Upper lobe of left lung (tissue), 6 donors: ENCODE measurements at regions not wholly inside any gene's neighbourhood (a gene's known extent, or its start where the extent isn't known, plus 50 kb on each side); places are given as distances from the start of the nearest gene placed in this dataset.

Experiments used
- ATAC-seq, 2 donors: fragments of 200-7000 bp; cut with Tn5 transposase; one replicate each; pipeline ENCODE4 v1.9.1; 2022; ENCODE audit warnings: mild to moderate bottlenecking in 2 of 2, moderate library complexity in 2 of 2; ENCODE audit not compliant: low FRiP score in 2 of 2
- DNase-seq, 2 donors: peaks; one replicate each; pipeline ENCODE4 v3.0.0-alpha.2; 2019 to 2020
- H3K27ac ChIP-seq, 4 donors: fragments of 200-600 bp; sonication (generic); one replicate each; pipeline ENCODE4 v1.5.1; 2016 to 2019
- H3K27me3 ChIP-seq, 4 donors: fragments of 200-600 bp; sonication (generic); one replicate each; pipeline ENCODE4 v1.5.1; 2017 to 2019
- H3K36me3 ChIP-seq, 4 donors: fragments of 200-600 bp; sonication (generic); one replicate each; pipeline ENCODE4 v1.5.1; 2016 to 2019
- H3K4me1 ChIP-seq, 4 donors: fragments of 200-600 bp; sonication (generic); one replicate each; pipeline ENCODE4 v1.5.1; 2018 to 2019
- H3K4me3 ChIP-seq, 4 donors: fragments of 200-600 bp; sonication (generic); one replicate each; pipeline ENCODE4 v1.5.1; 2017 to 2019; ENCODE audit warnings: mild to moderate bottlenecking in 2 of 4, moderate library complexity in 1 of 4
- H3K9me3 ChIP-seq, 4 donors: fragments of 200-600 bp; sonication (generic); one replicate each; pipeline ENCODE4 v1.5.1; 2018 to 2019
- CTCF ChIP-seq, 6 experiments: fragments of 450-650 bp in 4 of 6; fragments of 200-600 bp in 2 of 6; sonication (generic) in 2 of 6; IDR thresholded peaks; one replicate each; pipeline ENCODE4 v1.5.1; 2016 to 2019; ENCODE audit warnings: antibody characterized with exemption in 6 of 6
- EP300 ChIP-seq, 4 donors: sonication (generic); formaldehyde crosslinking; IDR thresholded peaks; one replicate each; pipeline ENCODE4 v1.5.1; 2017; ENCODE audit warnings: antibody characterized with exemption in 4 of 4, control low read depth in 2 of 4
- POLR2A ChIP-seq, 4 donors: fragments of 450-650 bp; IDR thresholded peaks; one replicate each; pipeline ENCODE4 v1.5.1; 2016 to 2017; ENCODE audit warnings: antibody characterized with exemption in 4 of 4, mild to moderate bottlenecking in 2 of 4
- POLR2AphosphoS5 ChIP-seq, 2 donors: sonication (generic); formaldehyde crosslinking; IDR thresholded peaks; one replicate each; pipeline ENCODE4 v1.5.1; 2017; ENCODE audit warnings: antibody characterized with exemption in 2 of 2
- WGBS, 2 donors: methylation state at CpG; one replicate each; pipeline ENCODE4 v1.1.5; 2017 to 2018; 5-methylcytosine and 5-hydroxymethylcytosine counted together
- donor health status: DM: no; HTN: no; CAD: no; lungs with moderate emphysema.
- donor health status: DM: no; HTN: yes; CAD: no; lungs with severe emphysema.

DNA sequence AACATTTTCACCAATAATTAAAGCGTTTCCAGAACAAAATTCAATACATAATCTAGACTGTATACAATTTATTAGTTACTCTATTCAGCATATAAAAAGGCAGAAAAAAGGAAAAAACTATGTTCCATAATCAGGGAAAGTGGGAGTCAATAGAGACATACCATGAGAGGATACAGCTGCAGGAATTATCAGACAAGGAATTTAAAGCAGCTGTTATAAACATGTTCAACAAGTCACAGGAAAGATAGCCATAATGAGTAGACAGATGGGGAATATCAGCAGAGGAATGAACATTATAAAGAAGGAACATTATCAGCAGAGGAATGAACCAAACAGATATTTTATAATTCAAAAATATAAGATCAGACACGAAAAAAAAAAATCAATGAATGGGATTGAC lies 500.6 kb upstream of the RPS6KA3 start:
- DNase-seq (no peak), ATAC-seq (no peak)
- WGBS, 2 donors: 53 to 66% methylated on average over 2 of the region's 2 CpGs
- Histone ChIP-seq H3K36me3 (no peaks in the 10 kb centered on the region), H3K27ac (no peak overlapping the region), H3K4me1 (no peaks in the 10 kb centered on the region), H3K27me3 (no peaks in the 10 kb centered on the region), H3K4me3 (no peak overlapping the region), H3K9me3 (peaks cover 0 to 14% (median 0%) of the 10 kb centered on the region in 4 donors)
- TF ChIP-seq POLR2A (IDR thresholded peaks at IDR 0.05) (no peak), EP300 (IDR thresholded peaks at IDR 0.05) (no peak), CTCF (IDR thresholded peaks at IDR 0.05) (no peak), POLR2AphosphoS5 (IDR thresholded peaks at IDR 0.05) (no peak)

DNA sequence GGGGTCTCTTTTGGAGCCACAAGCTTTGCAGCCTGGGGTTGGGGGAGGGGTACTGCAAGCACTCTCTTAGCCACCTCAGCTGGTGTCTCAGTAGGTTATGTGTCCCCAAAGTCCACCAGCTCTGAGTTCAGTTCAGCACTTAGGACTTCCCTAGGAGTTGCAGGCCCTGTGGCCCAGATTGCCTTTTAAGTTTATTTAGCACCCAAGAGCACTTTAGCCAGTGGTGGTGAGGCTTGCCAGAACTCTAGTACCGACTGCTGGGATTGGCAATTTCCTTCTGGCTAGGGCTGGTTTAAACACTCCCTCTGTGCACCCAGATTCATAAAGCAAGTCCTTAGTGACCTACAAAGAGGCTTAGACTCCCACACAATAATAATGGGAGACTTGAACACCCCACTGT lies 489.9 kb upstream of the RPS6KA3 start:
- H3K27me3 ChIP-seq: no peaks in the 10 kb centered on the region
- no peak overlapping the region for H3K27ac ChIP-seq
- DNase-seq (no peak), ATAC-seq (no peak)
- no peak overlapping the region for H3K4me3 ChIP-seq
- no peaks in the 10 kb centered on the region for H3K36me3 ChIP-seq
- TF ChIP-seq POLR2AphosphoS5 (IDR thresholded peaks at IDR 0.05) (no peak), POLR2A (IDR thresholded peaks at IDR 0.05) (no peak), CTCF (IDR thresholded peaks at IDR 0.05) (no peak), EP300 (IDR thresholded peaks at IDR 0.05) (no peak)
- WGBS, 2 donors: 83% methylated on average over 1 of the region's 1 CpG; no CpG with 5 or more reads in 1 of the 2 donors
- no peaks in the 10 kb centered on the region for H3K4me1 ChIP-seq
- H3K9me3 ChIP-seq: no peaks in the 10 kb centered on the region

GRCh38 chrX:20753076-20753475 lies 486.4 kb upstream of the RPS6KA3 start:
- ATAC-seq (no peak), DNase-seq (no peak)
- H3K27ac ChIP-seq: no peak overlapping the region
- H3K9me3 ChIP-seq: no peaks in the 10 kb centered on the region
- 68 to 81% methylated on average over 3 of the region's 3 CpGs for whole genome bisulfite sequencing, 2 donors
- H3K4me1 ChIP-seq: no peaks in the 10 kb centered on the region
- H3K27me3 ChIP-seq: no peaks in the 10 kb centered on the region
- no peak overlapping the region for H3K4me3 ChIP-seq
- TF ChIP-seq POLR2A (IDR thresholded peaks at IDR 0.05) (no peak), CTCF (IDR thresholded peaks at IDR 0.05) (no peak), POLR2AphosphoS5 (IDR thresholded peaks at IDR 0.05) (no peak), EP300 (IDR thresholded peaks at IDR 0.05) (no peak)
- H3K36me3 ChIP-seq: no peaks in the 10 kb centered on the region

- Histone ChIP-seq H3K9me3 (no peaks in the 10 kb centered on the region), H3K4me3 (no peak overlapping the region), H3K36me3 (no peaks in the 10 kb centered on the region), H3K4me1 (no peaks in the 10 kb centered on the region), H3K27me3 (no peaks in the 10 kb centered on the region), H3K27ac (no peak overlapping the region)
- DNase-seq (no peak), ATAC-seq (no peak)
- WGBS, 2 donors: 89 to 100% methylated on average over 1 of the region's 1 CpG
- TF ChIP-seq POLR2AphosphoS5 (IDR thresholded peaks at IDR 0.05) (no peak), EP300 (IDR thresholded peaks at IDR 0.05) (no peak), POLR2A (IDR thresholded peaks at IDR 0.05) (no peak), CTCF (IDR thresholded peaks at IDR 0.05) (no peak)
Measured at GRCh38 chrX:20746690-20747089, 480.0 kb upstream of the RPS6KA3 start.

DNA sequence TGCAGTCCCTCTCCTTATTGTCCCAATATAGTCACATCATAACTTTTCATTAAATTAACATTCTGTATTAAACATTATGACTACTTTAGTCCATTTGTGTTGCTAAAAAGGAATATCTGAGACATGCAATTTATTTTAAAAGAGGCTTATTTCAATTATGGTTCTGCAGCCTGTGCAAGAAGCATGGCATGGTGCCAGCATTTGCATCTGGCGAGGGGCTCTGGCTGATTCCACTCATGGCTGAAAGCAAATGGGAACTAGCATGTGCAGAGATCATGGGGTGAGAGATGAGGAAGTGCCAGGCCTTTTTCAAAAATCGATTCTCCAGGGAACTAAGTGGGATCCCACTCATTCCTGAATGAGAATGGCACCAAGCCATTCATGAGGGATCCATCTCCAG lies 476.3 kb upstream of the RPS6KA3 start:
- no peak for DNase-seq
- Histone ChIP-seq H3K4me1 (no peaks in the 10 kb centered on the region), H3K27me3 (no peaks in the 10 kb centered on the region), H3K9me3 (no peaks in the 10 kb centered on the region), H3K27ac (no peak overlapping the region), H3K36me3 (no peaks in the 10 kb centered on the region), H3K4me3 (no peak overlapping the region)
- 53 to 86% methylated on average over 1 to 2 of the region's 2 CpGs for WGBS, 2 donors
- ATAC-seq: no peak
- TF ChIP-seq EP300 (IDR thresholded peaks at IDR 0.05) (no peak), POLR2A (IDR thresholded peaks at IDR 0.05) (no peak), CTCF (IDR thresholded peaks at IDR 0.05) (no peak), POLR2AphosphoS5 (IDR thresholded peaks at IDR 0.05) (no peak)
